HG03060 (cell line): ENCODE measurements at regions not wholly inside any gene's neighbourhood (a gene's known extent, or its start where the extent isn't known, plus 50 kb on each side); places are given as distances from the start of the nearest gene placed in this dataset.
"Not testable (repeated sequence)": the region's sequence is repeated elsewhere in the genome, so short reads cannot be mapped to it uniquely, and the experiment has no call there.

Experiments
- ATAC-seq: cut with Tn5 transposase; IDR thresholded peaks from one replicate; pipeline ENCODE4 v1.9.1; 2021; ENCODE audit warnings: low read depth, moderate number of reproducible peaks; ENCODE audit not compliant: unreplicated experiment

- no peak for ATAC-seq
Measured at GRCh38 chr6:78749326-78749725, 118.0 kb upstream of the IRAK1BP1 start.

- ATAC-seq, result not testable (repeated sequence)
Measured at GRCh38 chr6:78758297-78758798, 109.0 kb upstream of the IRAK1BP1 start.

GRCh38 chr6:78768271-78768670 lies 99.1 kb upstream of the IRAK1BP1 start:
- no peak for ATAC-seq

- no peak for ATAC-seq
Measured at GRCh38 chr6:78770765-78771164, 96.6 kb upstream of the IRAK1BP1 start.

DNA sequence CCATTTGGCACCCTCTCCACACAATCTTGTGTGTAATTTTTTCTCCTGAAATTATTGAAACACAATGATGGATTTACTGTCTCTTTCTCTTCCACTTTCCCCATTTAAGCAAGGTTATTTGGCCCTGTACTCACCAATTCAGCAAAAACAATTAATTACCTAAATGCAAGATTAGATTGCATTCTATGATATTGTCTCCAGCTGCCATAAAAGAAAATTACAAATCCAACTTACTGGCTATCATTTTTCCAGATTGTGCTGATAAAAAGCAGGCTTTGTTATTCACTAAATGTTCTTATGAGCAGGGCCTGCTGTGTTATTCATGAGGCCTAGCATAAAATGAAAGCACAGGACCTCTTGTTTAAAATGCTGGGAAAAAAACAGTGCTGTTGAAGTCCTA lies 95.8 kb upstream of the IRAK1BP1 start:
- ATAC-seq, result no peak

GRCh38 chr6:78781001-78781400 lies 86.3 kb upstream of the IRAK1BP1 start:
- ATAC-seq, result no peak

GRCh38 chr6:78783366-78783765 lies 84.0 kb upstream of the IRAK1BP1 start:
- ATAC-seq, result not testable (repeated sequence)

- ATAC-seq, result no peak
Measured at GRCh38 chr6:78797270-78797669, 70.1 kb upstream of the IRAK1BP1 start.

DNA sequence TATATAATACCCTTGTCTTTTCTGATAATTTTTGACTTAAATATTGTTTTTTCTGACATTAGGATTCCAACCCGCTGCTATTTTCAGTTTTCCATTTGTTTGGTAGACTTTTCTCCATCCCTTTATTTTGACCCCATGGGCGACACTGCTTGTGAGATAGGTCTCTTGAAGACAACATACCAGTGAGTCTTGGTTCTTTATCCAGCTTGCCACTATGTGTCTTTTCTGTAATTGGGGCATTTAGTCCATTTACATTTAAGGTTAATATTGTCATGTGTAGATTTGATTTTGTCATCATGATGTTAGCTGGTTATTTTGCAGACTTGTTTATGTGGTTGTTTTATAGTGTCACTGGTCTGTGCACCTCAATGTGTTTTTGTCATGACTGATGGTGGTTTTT lies 67.7 kb upstream of the IRAK1BP1 start:
- no peak for ATAC-seq

DNA sequence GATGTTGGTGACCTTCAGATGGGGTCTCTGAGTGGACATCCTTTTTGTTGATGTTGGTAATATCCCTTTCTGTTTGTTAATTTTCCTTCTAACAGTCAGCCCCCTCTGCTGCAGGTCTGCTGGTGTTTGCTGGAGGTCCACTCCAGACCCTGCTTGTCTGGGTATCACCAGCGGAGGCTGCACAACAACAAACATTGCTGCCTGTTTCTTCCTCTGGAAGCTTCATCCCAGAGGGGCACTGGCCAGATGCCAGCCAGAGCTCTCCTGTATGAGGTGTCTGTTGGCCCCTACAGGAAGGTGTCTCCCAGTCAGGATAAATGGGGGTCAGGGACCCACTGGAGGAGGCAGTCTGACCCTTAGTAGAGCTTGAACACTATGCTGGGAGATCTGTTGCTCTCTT lies 60.6 kb upstream of the IRAK1BP1 start:
- ATAC-seq, result not testable (repeated sequence)

DNA sequence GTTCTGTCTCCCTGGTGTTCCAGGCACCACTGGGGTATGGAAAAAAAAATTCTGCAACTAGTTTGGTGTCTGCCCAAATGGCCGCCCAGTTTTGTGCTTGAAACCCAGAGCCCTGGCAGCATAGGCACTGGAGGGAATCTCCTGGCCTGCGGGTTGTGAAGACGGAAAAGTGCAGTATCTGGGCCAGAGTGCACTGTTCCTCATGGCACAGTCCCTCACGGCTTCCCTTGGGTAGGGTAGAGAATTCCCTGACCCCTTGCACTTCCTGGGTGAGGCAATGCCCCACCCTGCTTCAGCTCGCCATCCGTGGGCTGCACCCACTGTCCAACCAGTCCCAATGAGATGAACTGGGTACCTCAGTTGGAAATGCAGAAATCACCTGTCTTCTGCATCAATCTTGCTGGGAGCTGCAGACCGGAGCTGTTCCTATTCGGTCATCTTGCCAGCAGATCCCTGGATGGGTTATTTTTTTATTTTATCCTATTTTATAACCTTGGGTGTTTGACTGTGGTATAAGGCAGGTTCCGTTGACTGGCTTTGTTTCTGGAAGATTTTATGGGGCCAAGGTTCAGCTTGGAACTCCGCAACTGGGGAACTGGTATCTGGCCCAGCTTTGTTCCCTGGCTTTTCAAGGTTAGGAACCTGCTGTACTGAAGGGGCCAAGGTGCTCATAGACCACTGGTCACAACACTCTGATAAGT lies 59.5 kb upstream of the IRAK1BP1 start:
- ATAC-seq, result not testable (repeated sequence)

GRCh38 chr6:78808356-78808891 lies 58.9 kb upstream of the IRAK1BP1 start:
- no peak for ATAC-seq

DNA sequence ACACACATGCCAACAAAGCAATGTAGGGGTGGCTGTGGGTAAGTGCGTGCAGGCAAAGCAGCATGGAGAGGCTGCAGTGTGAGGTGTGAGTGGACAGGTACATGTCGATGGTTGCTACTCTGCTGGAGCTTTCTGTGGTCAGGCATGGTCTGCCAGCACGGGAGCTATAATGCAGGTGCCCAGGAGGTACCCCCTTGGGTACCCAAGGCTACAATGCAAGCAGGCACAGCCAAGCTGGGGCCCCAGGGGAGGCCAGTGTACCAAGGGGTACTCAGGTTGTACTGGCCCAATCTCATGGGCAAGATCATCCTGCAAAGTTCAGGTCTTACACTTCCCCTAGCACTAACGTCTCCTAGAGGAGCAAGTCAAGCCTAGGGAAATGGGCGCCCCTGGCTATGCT lies 58.4 kb upstream of the IRAK1BP1 start:
- ATAC-seq, result no peak

- no peak for ATAC-seq
Measured at GRCh38 chr6:78810146-78810545, 57.2 kb upstream of the IRAK1BP1 start.

- ATAC-seq, result no peak
Measured at GRCh38 chr6:78810698-78811097, 56.7 kb upstream of the IRAK1BP1 start.
